ENCODE measurements at regions not wholly inside any gene's neighbourhood (a gene's known extent, or its start where the extent isn't known, plus 50 kb on each side); places are given as distances from the start of the nearest gene placed in this dataset.

DNA sequence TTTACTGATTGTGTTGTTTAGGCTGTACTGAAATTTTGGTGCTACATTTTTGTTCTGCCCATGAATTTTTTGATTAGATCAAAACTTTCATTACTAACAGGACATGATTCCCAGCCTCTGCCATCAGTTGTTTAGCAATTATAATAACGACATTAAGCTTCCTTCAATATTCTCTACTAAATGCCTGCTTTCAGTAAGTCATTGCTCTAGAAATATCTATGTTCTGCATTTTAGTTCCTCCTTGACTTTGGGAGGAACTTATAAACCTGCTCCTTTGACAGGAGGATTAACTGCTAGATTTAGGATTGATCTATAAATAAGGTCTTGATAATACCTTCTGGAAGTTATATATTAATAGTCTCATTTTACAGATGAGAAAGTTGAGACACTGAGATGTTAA is 269.1 kb downstream of the RAP2B start:
- Mint-ChIP-seq H3K4me3 (ENCODE audit: unreplicated experiment) (no peak overlapping the region), H3K9me3 (ENCODE audit: unreplicated experiment) (peaks cover 1% of the 10 kb centered on the region), H3K27ac (ENCODE audit: unreplicated experiment) (no peak overlapping the region), H3K36me3 (ENCODE audit: unreplicated experiment) (no peaks in the 10 kb centered on the region), H3K27me3 (ENCODE audit: unreplicated experiment) (no peaks in the 10 kb centered on the region), H3K4me1 (ENCODE audit: low read depth, unreplicated experiment) (no peaks in the 10 kb centered on the region)
- TF ChIP-seq, protein P1, sequence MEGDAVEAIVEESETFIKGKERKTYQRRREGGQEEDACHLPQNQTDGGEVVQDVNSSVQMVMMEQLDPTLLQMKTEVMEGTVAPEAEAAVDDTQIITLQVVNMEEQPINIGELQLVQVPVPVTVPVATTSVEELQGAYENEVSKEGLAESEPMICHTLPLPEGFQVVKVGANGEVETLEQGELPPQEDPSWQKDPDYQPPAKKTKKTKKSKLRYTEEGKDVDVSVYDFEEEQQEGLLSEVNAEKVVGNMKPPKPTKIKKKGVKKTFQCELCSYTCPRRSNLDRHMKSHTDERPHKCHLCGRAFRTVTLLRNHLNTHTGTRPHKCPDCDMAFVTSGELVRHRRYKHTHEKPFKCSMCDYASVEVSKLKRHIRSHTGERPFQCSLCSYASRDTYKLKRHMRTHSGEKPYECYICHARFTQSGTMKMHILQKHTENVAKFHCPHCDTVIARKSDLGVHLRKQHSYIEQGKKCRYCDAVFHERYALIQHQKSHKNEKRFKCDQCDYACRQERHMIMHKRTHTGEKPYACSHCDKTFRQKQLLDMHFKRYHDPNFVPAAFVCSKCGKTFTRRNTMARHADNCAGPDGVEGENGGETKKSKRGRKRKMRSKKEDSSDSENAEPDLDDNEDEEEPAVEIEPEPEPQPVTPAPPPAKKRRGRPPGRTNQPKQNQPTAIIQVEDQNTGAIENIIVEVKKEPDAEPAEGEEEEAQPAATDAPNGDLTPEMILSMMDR (IDR thresholded peaks at IDR 0.05; ENCODE audit: partially characterized antibody, unreplicated experiment): no peak
- DNase-seq: no peak

DNA sequence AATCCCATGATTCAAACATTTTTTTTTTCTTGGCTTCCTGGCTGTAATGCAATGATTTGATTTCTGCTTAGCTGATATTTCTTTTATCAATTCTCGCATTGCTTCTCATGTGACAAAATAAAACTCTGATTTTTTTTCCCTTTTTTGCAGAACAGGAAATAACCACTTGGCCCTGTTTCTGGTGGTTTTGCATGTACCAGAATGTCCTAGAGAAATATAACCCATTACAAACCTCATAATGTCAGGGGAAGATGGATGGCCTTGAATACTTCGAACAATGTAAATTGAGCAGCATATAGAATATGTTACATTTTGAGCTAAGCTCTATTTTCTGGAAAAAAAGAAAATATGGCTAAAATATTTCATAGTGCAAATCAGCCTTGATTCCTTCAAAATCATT is 275.6 kb downstream of the RAP2B start:
- peaks cover 1% of the 10 kb centered on the region for H3K9me3 Mint-ChIP-seq (ENCODE audit: unreplicated experiment)

GRCh38 chr3:153438271-153438670 is 276.2 kb downstream of the RAP2B start:
- Mint-ChIP-seq H3K27me3 (ENCODE audit: unreplicated experiment) (no peaks in the 10 kb centered on the region), H3K27ac (ENCODE audit: unreplicated experiment) (no peak overlapping the region), H3K4me3 (ENCODE audit: unreplicated experiment) (no peak overlapping the region), H3K4me1 (ENCODE audit: low read depth, unreplicated experiment) (peaks cover 3% of the 10 kb centered on the region), H3K36me3 (ENCODE audit: unreplicated experiment) (no peaks in the 10 kb centered on the region), H3K9me3 (ENCODE audit: unreplicated experiment) (peaks cover 1% of the 10 kb centered on the region)
- DNase-seq: no peak
- TF ChIP-seq, protein P1 (IDR thresholded peaks at IDR 0.05; ENCODE audit: partially characterized antibody, unreplicated experiment): no peak

More for the DNA sequence above, 275.6 kb downstream of the RAP2B start:
- Mint-ChIP-seq H3K27me3 (ENCODE audit: unreplicated experiment) (no peaks in the 10 kb centered on the region), H3K36me3 (ENCODE audit: unreplicated experiment) (no peaks in the 10 kb centered on the region), H3K4me3 (ENCODE audit: unreplicated experiment) (no peak overlapping the region), H3K27ac (ENCODE audit: unreplicated experiment) (no peak overlapping the region), H3K4me1 (ENCODE audit: low read depth, unreplicated experiment) (peaks cover 3% of the 10 kb centered on the region)
- DNase-seq: no peak
- TF ChIP-seq, protein P1 (IDR thresholded peaks at IDR 0.05; ENCODE audit: partially characterized antibody, unreplicated experiment): no peak

- DNase-seq: no peak
- no peaks in the 10 kb centered on the region for H3K27me3 Mint-ChIP-seq (ENCODE audit: unreplicated experiment)
Observed at GRCh38 chr3:153439780-153440179, 277.8 kb downstream of the RAP2B start.

GRCh38 chr3:153440311-153440710 is 278.3 kb downstream of the RAP2B start:
- no peak for DNase-seq

More at GRCh38 chr3:153439780-153440179, 277.8 kb downstream of the RAP2B start:
- no peak overlapping the region for H3K27ac Mint-ChIP-seq (ENCODE audit: unreplicated experiment)
- TF ChIP-seq, protein P1 (IDR thresholded peaks at IDR 0.05; ENCODE audit: partially characterized antibody, unreplicated experiment): no peak
- H3K4me3 Mint-ChIP-seq (ENCODE audit: unreplicated experiment): no peak overlapping the region
- no peaks in the 10 kb centered on the region for H3K36me3 Mint-ChIP-seq (ENCODE audit: unreplicated experiment)
- peaks cover 1% of the 10 kb centered on the region for H3K9me3 Mint-ChIP-seq (ENCODE audit: unreplicated experiment)
- peaks cover 3% of the 10 kb centered on the region for H3K4me1 Mint-ChIP-seq (ENCODE audit: low read depth, unreplicated experiment)

More at GRCh38 chr3:153440311-153440710, 278.3 kb downstream of the RAP2B start:
- Mint-ChIP-seq H3K9me3 (ENCODE audit: unreplicated experiment) (no peaks in the 10 kb centered on the region), H3K27ac (ENCODE audit: unreplicated experiment) (no peak overlapping the region), H3K27me3 (ENCODE audit: unreplicated experiment) (no peaks in the 10 kb centered on the region), H3K36me3 (ENCODE audit: unreplicated experiment) (no peaks in the 10 kb centered on the region), H3K4me1 (ENCODE audit: low read depth, unreplicated experiment) (peaks cover 3% of the 10 kb centered on the region), H3K4me3 (ENCODE audit: unreplicated experiment) (no peak overlapping the region)
- TF ChIP-seq, protein P1 (IDR thresholded peaks at IDR 0.05; ENCODE audit: partially characterized antibody, unreplicated experiment): no peak
